GM06990 (cell line): ENCODE measurements at regions not wholly inside any gene's neighbourhood (a gene's known extent, or its start where the extent isn't known, plus 50 kb on each side); places are given as distances from the start of the nearest gene placed in this dataset.

ENCODE experiments used
- DNase-seq: peaks from one replicate; pipeline ENCODE4 v3.0.0-alpha.2; 2011; ENCODE audit not compliant: insufficient read length; ENCODE audit errors: extremely low read depth
- H3K27me3 ChIP-seq: replicated peaks from 2 replicates; pipeline ENCODE4 v1.6.0; 2011; ENCODE audit warnings: low read length; ENCODE audit not compliant: control insufficient read depth, insufficient read depth
- H3K36me3 ChIP-seq: 2 replicates; pipeline ENCODE4 v1.5.1; 2011; ENCODE audit warnings: low read length; ENCODE audit not compliant: control insufficient read depth, insufficient read depth
- H3K4me3 ChIP-seq: replicated peaks from 2 replicates; pipeline ENCODE4 v1.5.1; 2011; ENCODE audit warnings: low read depth, mild to moderate bottlenecking, control low read depth, low read length
- CTCF ChIP-seq: IDR thresholded peaks from 2 replicates; pipeline ENCODE4 v1.5.1; 2011; ENCODE audit warnings: low read length, control low read depth, mild to moderate bottlenecking, inconsistent platforms; ENCODE audit not compliant: insufficient read depth, poor library complexity, severe bottlenecking

DNA sequence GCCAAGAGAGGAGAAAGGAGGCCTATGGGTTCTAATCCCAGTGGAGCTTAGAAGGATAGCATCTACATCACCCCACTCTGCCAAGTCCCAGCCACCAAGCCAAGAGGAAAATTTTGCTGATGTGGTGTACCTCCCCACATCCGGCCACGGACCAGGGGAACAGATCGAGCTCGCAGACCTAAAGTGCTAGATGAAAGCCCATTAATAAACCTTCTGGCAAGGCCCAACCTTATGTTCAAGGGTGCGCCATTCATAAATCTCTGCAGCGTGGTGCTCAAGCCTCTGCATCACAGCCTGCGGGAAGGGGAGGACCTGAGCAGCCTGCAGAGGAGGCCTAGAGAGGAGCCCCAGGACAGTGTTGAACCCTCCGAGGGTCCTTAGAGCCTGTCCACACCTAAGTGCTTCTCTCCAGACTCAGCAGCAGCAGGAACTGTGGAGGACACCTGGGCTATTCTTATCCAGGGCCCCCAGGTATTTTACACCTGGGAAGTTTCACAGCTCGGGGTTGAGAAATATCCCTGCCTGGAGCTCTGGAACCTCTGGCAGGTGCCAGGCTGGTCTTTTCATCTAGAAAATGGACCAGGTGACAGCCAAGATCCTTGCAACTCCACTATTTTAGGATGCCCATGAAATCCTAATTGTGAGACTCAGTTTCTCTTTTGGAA is 68.0 kb downstream of the MRPL46 start:
- DNase-seq = no peak
- TF ChIP-seq CTCF = no peak
- no peaks in the 10 kb centered on the region for H3K36me3 ChIP-seq
- no peak overlapping the region for H3K4me3 ChIP-seq
- peaks cover 1% of the 10 kb centered on the region for H3K27me3 ChIP-seq

DNA sequence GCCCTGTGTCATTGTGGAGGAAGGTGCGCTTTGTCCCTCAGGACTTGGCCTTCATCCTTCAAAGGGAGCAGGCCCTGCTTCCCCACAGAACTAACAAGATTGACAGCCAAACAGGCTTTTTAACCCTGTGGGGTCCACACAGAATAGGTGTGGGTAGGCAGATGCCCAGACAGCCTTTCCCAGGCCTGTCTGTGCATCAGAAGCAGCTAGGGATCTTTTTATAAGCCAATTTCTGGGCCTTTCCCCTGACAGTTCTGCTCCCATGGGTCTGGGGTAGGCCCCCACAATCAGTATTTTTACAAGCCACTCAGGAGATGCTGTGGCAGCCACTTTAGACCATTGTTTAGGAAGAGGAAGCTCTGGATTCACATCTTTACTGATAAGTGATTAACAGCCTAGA is 69.2 kb downstream of the MRPL46 start:
- no peak for DNase-seq
- Histone ChIP-seq H3K27me3 (peaks cover 1% of the 10 kb centered on the region), H3K36me3 (no peaks in the 10 kb centered on the region), H3K4me3 (no peak overlapping the region)
- no peak for TF ChIP-seq CTCF

DNA sequence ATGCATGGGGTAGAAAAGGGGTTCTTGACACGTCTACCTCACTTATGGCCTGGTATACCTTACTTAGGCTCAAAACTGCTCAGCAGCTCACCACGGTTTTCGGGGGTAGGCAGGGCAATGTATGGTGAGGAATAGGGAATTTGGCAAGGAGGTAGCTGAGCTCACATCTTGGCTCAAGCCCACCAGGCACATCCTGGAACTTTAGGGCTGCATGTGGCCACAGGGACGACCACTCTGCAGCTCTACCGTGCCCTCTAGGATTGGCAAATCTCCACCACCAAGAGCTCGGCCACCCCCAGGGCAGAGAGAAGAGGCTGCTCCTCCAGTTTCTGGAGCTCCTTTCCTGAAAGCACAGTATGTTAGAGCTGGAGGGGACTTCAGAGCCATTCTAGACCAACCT is 69.7 kb downstream of the MRPL46 start:
- TF ChIP-seq CTCF = no peak
- no peak overlapping the region for H3K4me3 ChIP-seq
- peaks cover 1% of the 10 kb centered on the region for H3K27me3 ChIP-seq
- no peaks in the 10 kb centered on the region for H3K36me3 ChIP-seq
- no peak for DNase-seq

GRCh38 chr15:88395872-88396781 is 71.1 kb downstream of the MRPL46 start:
- Histone ChIP-seq H3K27me3 (peaks cover 1% of the 10 kb centered on the region), H3K36me3 (no peaks in the 10 kb centered on the region), H3K4me3 (no peak overlapping the region)
- TF ChIP-seq CTCF = no peak
- no peak for DNase-seq

DNA sequence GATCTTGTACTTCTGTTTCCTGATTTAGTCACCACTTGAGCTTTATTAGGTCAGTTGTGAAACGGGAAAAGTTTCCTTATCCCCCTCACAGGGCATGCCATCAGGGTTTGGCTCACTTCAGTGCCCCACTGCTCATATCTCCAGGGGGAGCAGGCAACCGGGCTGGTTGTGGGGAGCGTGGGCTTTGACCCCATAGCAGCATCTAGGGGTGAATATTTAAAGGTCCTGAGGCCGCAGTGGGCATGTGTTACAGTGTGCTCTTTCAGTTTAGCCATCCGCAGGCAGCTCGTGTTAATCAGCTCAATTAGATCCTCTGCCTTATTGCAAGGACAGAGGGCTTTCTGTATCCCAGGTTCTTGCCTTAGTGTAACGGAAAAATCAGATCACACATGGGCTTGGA is 71.9 kb downstream of the MRPL46 start:
- H3K4me3 ChIP-seq = no peak overlapping the region
- no peaks in the 10 kb centered on the region for H3K36me3 ChIP-seq
- H3K27me3 ChIP-seq = peaks cover 1% of the 10 kb centered on the region
- no peak for TF ChIP-seq CTCF
- no peak for DNase-seq
